ENCODE measurements at regions not wholly inside any gene's neighbourhood (a gene's known extent, or its start where the extent isn't known, plus 50 kb on each side); places are given as distances from the start of the nearest gene placed in this dataset.

- DNase-seq (ENCODE audit: low read depth, low spot score) = no peak
These were observed 75.6 kb upstream of the CIBAR2 start for GRCh38 chr16:85187886-85188285.

- no peak for DNase-seq (ENCODE audit: low read depth, low spot score)
These were observed 76.8 kb upstream of the CIBAR2 start for GRCh38 chr16:85188822-85189672.

- DNase-seq (ENCODE audit: low read depth, low spot score) = no peak
These were observed 78.3 kb upstream of the CIBAR2 start for GRCh38 chr16:85190572-85190971.

GRCh38 chr16:85191341-85191965 lies 79.2 kb upstream of the CIBAR2 start:
- no peak for DNase-seq (ENCODE audit: low read depth, low spot score)

- DNase-seq (ENCODE audit: low read depth, low spot score) = no peak
These were observed 80.2 kb upstream of the CIBAR2 start for GRCh38 chr16:85192238-85193114.

- no peak for DNase-seq (ENCODE audit: low read depth, low spot score)
These were observed 80.8 kb upstream of the CIBAR2 start for GRCh38 chr16:85193115-85193493.

- no peak for DNase-seq (ENCODE audit: low read depth, low spot score)
These were observed 81.6 kb upstream of the CIBAR2 start for GRCh38 chr16:85193876-85194275.

GRCh38 chr16:85194307-85195270 lies 82.3 kb upstream of the CIBAR2 start:
- no peak for DNase-seq (ENCODE audit: low read depth, low spot score)

- no peak for DNase-seq (ENCODE audit: low read depth, low spot score)
These were observed 83.0 kb upstream of the CIBAR2 start for GRCh38 chr16:85195271-85195647.

- no peak for DNase-seq (ENCODE audit: low read depth, low spot score)
These were observed 83.9 kb upstream of the CIBAR2 start for GRCh38 chr16:85195900-85196772.

GRCh38 chr16:85196976-85197375 lies 84.7 kb upstream of the CIBAR2 start:
- DNase-seq (ENCODE audit: low read depth, low spot score) = no peak

GRCh38 chr16:85197611-85198566 lies 85.6 kb upstream of the CIBAR2 start:
- DNase-seq (ENCODE audit: low read depth, low spot score) = no peak

- DNase-seq (ENCODE audit: low read depth, low spot score) = no peak
These were observed 86.9 kb upstream of the CIBAR2 start for GRCh38 chr16:85199069-85199725.

GRCh38 chr16:85199880-85200279 lies 87.6 kb upstream of the CIBAR2 start:
- DNase-seq (ENCODE audit: low read depth, low spot score) = no peak

- no peak for DNase-seq (ENCODE audit: low read depth, low spot score)
These were observed 88.4 kb upstream of the CIBAR2 start for GRCh38 chr16:85200471-85201278.

- DNase-seq (ENCODE audit: low read depth, low spot score) = no peak
These were observed 89.3 kb upstream of the CIBAR2 start for GRCh38 chr16:85201574-85201973.

GRCh38 chr16:85202051-85202601 lies 89.9 kb upstream of the CIBAR2 start:
- DNase-seq (ENCODE audit: low read depth, low spot score) = no peak
